Naive thymus-derived CD4-positive, alpha-beta T cell (primary cell): ENCODE measurements at regions not wholly inside any gene's neighbourhood (a gene's known extent, or its start where the extent isn't known, plus 50 kb on each side); places are given as distances from the start of the nearest gene placed in this dataset.

Experiments used
- ATAC-seq: fragments of 150-1000 bp; cut with Tn5 transposase; 2 replicates; pipeline ENCODE4 v1.10.0; 2021; ENCODE audit warnings: mild to moderate bottlenecking, moderate library complexity
- CTCF ChIA-PET: fragments of 350-600 bp; sonication (Branson Sonifier 250); formaldehyde crosslinking; loops from one replicate; lab custom pipeline; 2021; ENCODE audit warnings: antibody characterized with exemption; lab: Charles Lee
- POLR2A ChIA-PET: fragments of 350-600 bp; sonication (Branson Sonifier 250); formaldehyde crosslinking; loops from one replicate; lab custom pipeline; 2021; ENCODE audit warnings: antibody characterized with exemption, inconsistent platforms; lab: Charles Lee
- DNase-seq, 9 donors: peaks; one replicate each; pipeline versions ENCODE4 v3.0.0 to v3.0.0-alpha.2; 2020 to 2022; ENCODE audit warnings: mixed read lengths in 1 of 9
- H3K27ac ChIP-seq: one replicate; pipeline ENCODE4 v1.7.0; 2013; ENCODE audit warnings: mild to moderate bottlenecking, low read depth, low read length, moderate library complexity
- H3K27me3 ChIP-seq, 2 donors: one replicate each; pipeline ENCODE4 v1.7.0; 2013; ENCODE audit warnings: low read length in 2 of 2, mild to moderate bottlenecking in 2 of 2, moderate library complexity in 2 of 2; ENCODE audit not compliant: control insufficient read depth in 2 of 2, insufficient read depth in 2 of 2
- H3K36me3 ChIP-seq, 3 experiments: 1 replicate in 2 of 3; 2 replicates in 1 of 3; pipeline ENCODE4 v1.7.0; 2013; ENCODE audit warnings: low read length in 3 of 3, mild to moderate bottlenecking in 3 of 3, moderate library complexity in 1 of 3; ENCODE audit not compliant: insufficient read depth in 3 of 3, control insufficient read depth in 2 of 3
- H3K4me1 ChIP-seq, 2 donors: one replicate each; pipeline ENCODE4 v1.7.0; 2013; ENCODE audit warnings: low read length in 2 of 2, mild to moderate bottlenecking in 2 of 2, moderate library complexity in 1 of 2; ENCODE audit not compliant: control insufficient read depth in 2 of 2, insufficient read depth in 2 of 2
- H3K4me3 ChIP-seq: 2 replicates; pipeline ENCODE4 v1.7.0; 2013; ENCODE audit warnings: mild to moderate bottlenecking, low read length
- H3K9me3 ChIP-seq, 3 experiments: 1 replicate in 2 of 3; 2 replicates in 1 of 3; pipeline ENCODE4 v1.7.0; 2013; ENCODE audit warnings: low read length in 3 of 3; ENCODE audit not compliant: control insufficient read depth in 2 of 3
- H3K27ac Mint-ChIP-seq, 9 donors: one replicate each; pipeline ENCODE4 v1.8.0; 2020 to 2022; ENCODE audit warnings: mixed read lengths in 9 of 9, mild to moderate bottlenecking in 8 of 9, moderate library complexity in 5 of 9, inconsistent platforms in 2 of 9
- H3K27me3 Mint-ChIP-seq, 5 donors: one replicate each; pipeline ENCODE4 v1.8.0; 2021 to 2022; ENCODE audit warnings: mixed read lengths in 5 of 5, mild to moderate bottlenecking in 1 of 5
- H3K36me3 Mint-ChIP-seq, 5 donors: one replicate each; pipeline ENCODE4 v1.8.0; 2020 to 2022; ENCODE audit warnings: mixed read lengths in 5 of 5, mild to moderate bottlenecking in 3 of 5, inconsistent platforms in 1 of 5
- H3K4me1 Mint-ChIP-seq, 7 donors: one replicate each; pipeline ENCODE4 v1.8.0; 2020 to 2022; ENCODE audit warnings: mixed read lengths in 7 of 7, mild to moderate bottlenecking in 3 of 7, inconsistent platforms in 1 of 7
- H3K4me3 Mint-ChIP-seq, 10 donors: one replicate each; pipeline ENCODE4 v1.8.0; 2020 to 2022; ENCODE audit warnings: mild to moderate bottlenecking in 10 of 10, mixed read lengths in 10 of 10, moderate library complexity in 6 of 10, inconsistent platforms in 2 of 10
- H3K9me3 Mint-ChIP-seq, 11 donors: one replicate each; pipeline ENCODE4 v1.8.0; 2020 to 2022; ENCODE audit warnings: mixed read lengths in 11 of 11, mild to moderate bottlenecking in 4 of 11, inconsistent platforms in 1 of 11, moderate library complexity in 1 of 11
- intact Hi-C, 2 donors: fragments of 100-400 bp; cut with micrococcal nuclease; formaldehyde crosslinking; loops; one replicate each; pipeline ENCODE4 v1.15.1; 2023

GRCh38 chr2:13019781-13020180 is 303.0 kb downstream of the TRIB2 start:
- Mint-ChIP-seq H3K4me1 (peaks cover 0 to 6% (median 0%) of the 10 kb centered on the region in 7 donors), H3K27me3 (peaks cover 24 to 41% (median 34%) of the 10 kb centered on the region in 5 donors), H3K4me3 (no peak overlapping the region), H3K36me3 (no peaks in the 10 kb centered on the region), H3K9me3 (peaks cover 0 to 3% (median 0%) of the 10 kb centered on the region in 11 donors), H3K27ac (no peak overlapping the region)
- ChIA-PET CTCF (interaction anchor here (2.0 kb wide), 1 partner anchor 13 kb away, joined by 7 read pairs; no protein-coding TSS in a partner anchor), POLR2A (no interaction called here)
- H3K27ac ChIP-seq: no peak overlapping the region
- no peak overlapping the region for H3K4me3 ChIP-seq
- no peak for DNase-seq
- ATAC-seq: no peak
- peaks cover 0 to 15% of the 10 kb centered on the region in 2 donors for H3K27me3 ChIP-seq
- H3K36me3 ChIP-seq: no peaks in the 10 kb centered on the region
- H3K4me1 ChIP-seq: no peaks in the 10 kb centered on the region
- intact Hi-C loops: no loop called here
- H3K9me3 ChIP-seq: no peaks in the 10 kb centered on the region

- DNase-seq: no peak
- POLR2A ChIA-PET: no interaction called here
- Histone ChIP-seq H3K4me3 (no peak overlapping the region), H3K9me3 (no peaks in the 10 kb centered on the region), H3K27me3 (peaks cover 0 to 8% of the 10 kb centered on the region in 2 donors), H3K27ac (no peak overlapping the region), H3K4me1 (no peaks in the 10 kb centered on the region), H3K36me3 (no peaks in the 10 kb centered on the region)
- no peak overlapping the region for H3K4me3 Mint-ChIP-seq
- peaks cover 25 to 39% (median 31%) of the 10 kb centered on the region in 5 donors for H3K27me3 Mint-ChIP-seq
- H3K4me1 Mint-ChIP-seq: peaks cover 0 to 6% (median 0%) of the 10 kb centered on the region in 7 donors
- no peak overlapping the region for H3K27ac Mint-ChIP-seq
- intact Hi-C loops: no loop called here
- H3K36me3 Mint-ChIP-seq: no peaks in the 10 kb centered on the region
- H3K9me3 Mint-ChIP-seq: peaks cover 0 to 3% (median 0%) of the 10 kb centered on the region in 11 donors
- CTCF ChIA-PET: interaction anchor here (2.0 kb wide), 1 partner anchor 14 kb away, joined by 7 read pairs; no protein-coding TSS in a partner anchor
- ATAC-seq: no peak
Observed at GRCh38 chr2:13020469-13020868, 303.7 kb downstream of the TRIB2 start.

- ChIA-PET CTCF (interaction anchor here (1.1 kb wide), 1 partner anchor 15 kb away, joined by 3 read pairs; no protein-coding TSS in a partner anchor), POLR2A (no interaction called here)
- no peak overlapping the region for H3K4me3 Mint-ChIP-seq
- H3K36me3 Mint-ChIP-seq: no peaks in the 10 kb centered on the region
- DNase-seq: no peak
- ATAC-seq: no peak
- peaks cover 0 to 4% of the 10 kb centered on the region in 2 donors for H3K27me3 ChIP-seq
- no peak overlapping the region for H3K27ac ChIP-seq
- H3K4me1 ChIP-seq: no peaks in the 10 kb centered on the region
- peaks cover 0 to 3% (median 0%) of the 10 kb centered on the region in 11 donors for H3K9me3 Mint-ChIP-seq
- no peak overlapping the region for H3K27ac Mint-ChIP-seq
- H3K36me3 ChIP-seq: no peaks in the 10 kb centered on the region
- no peak overlapping the region for H3K4me3 ChIP-seq
- H3K9me3 ChIP-seq: no peaks in the 10 kb centered on the region
- H3K4me1 Mint-ChIP-seq: peaks cover 0 to 6% (median 0%) of the 10 kb centered on the region in 7 donors
- intact Hi-C loops: no loop called here
- peaks cover 25 to 33% (median 27%) of the 10 kb centered on the region in 5 donors for H3K27me3 Mint-ChIP-seq
Observed at GRCh38 chr2:13021470-13021957, 304.8 kb downstream of the TRIB2 start.

DNA sequence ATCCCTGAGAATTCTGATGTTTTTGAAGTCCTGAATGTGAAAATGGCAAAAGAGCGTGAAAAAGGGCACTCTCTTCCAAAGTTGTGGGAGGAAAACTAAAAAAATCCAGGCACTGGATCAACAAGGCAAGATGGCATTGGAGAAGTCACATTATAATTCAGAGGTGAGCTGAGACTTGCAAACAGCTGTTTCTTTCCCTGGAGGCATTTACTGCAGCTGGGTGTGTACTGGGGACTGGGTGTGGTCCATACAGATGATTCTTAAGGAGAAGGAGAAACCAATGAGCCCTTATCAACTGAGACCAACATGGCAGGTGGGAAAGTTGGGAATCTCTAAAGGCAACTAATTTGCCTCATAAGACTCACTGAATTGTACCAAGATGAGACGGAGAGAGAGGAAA is 313.9 kb downstream of the TRIB2 start:
- H3K36me3 ChIP-seq: no peaks in the 10 kb centered on the region
- POLR2A ChIA-PET: no interaction called here
- H3K27me3 ChIP-seq: no peaks in the 10 kb centered on the region
- H3K9me3 ChIP-seq: no peaks in the 10 kb centered on the region
- H3K4me3 ChIP-seq: no peak overlapping the region
- no peaks in the 10 kb centered on the region for H3K4me1 ChIP-seq
- H3K27me3 Mint-ChIP-seq: peaks cover 2 to 23% (median 17%) of the 10 kb centered on the region in 5 donors
- intact Hi-C loops: no loop called here
- CTCF ChIA-PET: interaction anchor here (0.6 kb wide), 2 partner anchors 36 to 373 kb away, joined by 4 read pairs; no protein-coding TSS in a partner anchor
- H3K4me1 Mint-ChIP-seq: no peaks in the 10 kb centered on the region
- no peak overlapping the region for H3K27ac ChIP-seq
- no peaks in the 10 kb centered on the region for H3K9me3 Mint-ChIP-seq
- DNase-seq: no peak
- no peak overlapping the region for H3K27ac Mint-ChIP-seq
- no peaks in the 10 kb centered on the region for H3K36me3 Mint-ChIP-seq
- no peak overlapping the region for H3K4me3 Mint-ChIP-seq
- ATAC-seq: no peak

DNA sequence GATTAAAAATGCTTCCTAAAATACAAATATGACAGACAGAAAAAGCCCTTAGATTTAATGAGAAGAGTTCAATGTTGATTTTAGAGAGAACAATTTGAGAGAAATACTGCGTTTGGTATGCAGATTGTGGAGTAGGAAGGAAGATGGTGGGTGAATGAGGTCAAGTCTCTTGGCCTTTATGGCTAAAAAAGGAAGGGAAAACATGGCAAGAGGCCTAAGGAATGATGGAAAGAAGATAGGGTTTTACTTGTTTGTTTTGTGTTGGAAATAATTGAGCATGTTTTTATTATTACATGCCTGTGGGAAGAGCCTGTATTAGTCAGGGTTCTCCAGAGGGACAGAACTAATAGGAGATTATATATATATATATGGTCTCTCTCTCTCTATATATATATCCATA is 318.1 kb downstream of the TRIB2 start:
- H3K9me3 ChIP-seq: no peaks in the 10 kb centered on the region
- POLR2A ChIA-PET: no interaction called here
- intact Hi-C loops: no loop called here
- no peak for DNase-seq
- H3K27me3 ChIP-seq: no peaks in the 10 kb centered on the region
- Mint-ChIP-seq H3K9me3 (peaks cover 0 to 4% (median 0%) of the 10 kb centered on the region in 11 donors), H3K4me3 (no peak overlapping the region), H3K4me1 (no peaks in the 10 kb centered on the region), H3K36me3 (no peaks in the 10 kb centered on the region), H3K27ac (no peak overlapping the region), H3K27me3 (peaks cover 0 to 18% (median 11%) of the 10 kb centered on the region in 5 donors)
- H3K4me3 ChIP-seq: no peak overlapping the region
- H3K4me1 ChIP-seq: no peaks in the 10 kb centered on the region
- no peak for ATAC-seq
- H3K36me3 ChIP-seq: no peaks in the 10 kb centered on the region
- CTCF ChIA-PET: no interaction called here
- no peak overlapping the region for H3K27ac ChIP-seq

DNA sequence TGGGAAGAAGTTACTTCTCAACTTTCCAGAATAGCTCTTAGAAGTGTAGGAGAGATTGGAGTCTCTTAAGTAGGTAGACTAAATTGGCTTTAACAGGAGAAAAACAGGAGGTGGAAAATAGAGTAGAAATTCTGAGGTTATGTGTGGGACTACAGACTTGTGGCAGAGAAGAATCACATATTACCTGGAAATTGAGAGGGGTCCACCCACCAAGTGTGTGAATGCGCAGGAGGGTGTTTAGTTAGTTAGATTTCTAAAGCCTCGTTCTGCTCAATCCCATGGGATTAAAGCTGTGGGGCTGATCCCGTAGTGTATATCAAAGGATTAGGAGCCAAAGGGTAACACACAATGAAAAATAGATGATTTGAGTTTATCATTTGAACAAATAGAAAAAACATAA is 319.1 kb downstream of the TRIB2 start:
- ChIA-PET CTCF (no interaction called here), POLR2A (no interaction called here)
- ATAC-seq: no peak
- no peaks in the 10 kb centered on the region for H3K9me3 ChIP-seq
- no peak overlapping the region for H3K27ac ChIP-seq
- no peak overlapping the region for H3K4me3 ChIP-seq
- no peaks in the 10 kb centered on the region for H3K4me1 ChIP-seq
- intact Hi-C loops: no loop called here
- H3K9me3 Mint-ChIP-seq: peaks cover 0 to 10% (median 3%) of the 10 kb centered on the region in 11 donors
- H3K27me3 Mint-ChIP-seq: peaks cover 0 to 21% (median 11%) of the 10 kb centered on the region in 5 donors
- peaks cover 0 to 4% (median 0%) of the 10 kb centered on the region in 5 donors for H3K36me3 Mint-ChIP-seq
- no peaks in the 10 kb centered on the region for H3K4me1 Mint-ChIP-seq
- H3K27ac Mint-ChIP-seq: peak overlapping the region in 1 of 9 donors; percentile 4
- no peak for DNase-seq
- no peaks in the 10 kb centered on the region for H3K27me3 ChIP-seq
- no peaks in the 10 kb centered on the region for H3K36me3 ChIP-seq
- no peak overlapping the region for H3K4me3 Mint-ChIP-seq

DNA sequence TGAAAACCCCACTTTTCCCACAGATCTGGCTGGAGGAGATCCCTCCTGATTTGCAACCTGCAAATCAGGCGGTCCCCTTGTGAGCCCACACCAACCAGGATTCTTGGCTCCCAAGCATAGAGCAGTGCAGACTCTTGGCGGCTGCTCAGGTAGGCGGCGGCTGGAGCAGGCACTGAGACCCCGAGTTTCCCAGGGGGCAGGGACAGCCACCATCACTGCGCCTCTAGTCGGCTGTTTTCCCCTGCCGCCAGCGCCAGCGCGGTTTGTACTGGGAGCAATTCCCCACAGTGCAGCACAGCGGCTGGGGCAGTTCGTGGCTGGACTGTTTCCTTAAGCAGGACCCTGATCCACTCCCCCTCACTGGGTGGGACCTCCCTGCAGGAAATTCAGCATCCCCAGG is 323.3 kb downstream of the TRIB2 start:
- Histone ChIP-seq H3K4me3 (no peak overlapping the region), H3K27me3 (no peaks in the 10 kb centered on the region), H3K27ac (no peak overlapping the region), H3K4me1 (no peaks in the 10 kb centered on the region), H3K36me3 (no peaks in the 10 kb centered on the region), H3K9me3 (peaks cover 0 to 4% (median 0%) of the 10 kb centered on the region in 3 experiments)
- ChIA-PET CTCF (no interaction called here), POLR2A (no interaction called here)
- Mint-ChIP-seq H3K27me3 (peaks cover 0 to 60% (median 41%) of the 10 kb centered on the region in 5 donors), H3K36me3 (peaks cover 0 to 16% (median 0%) of the 10 kb centered on the region in 5 donors), H3K27ac (no peak overlapping the region), H3K4me1 (no peaks in the 10 kb centered on the region), H3K4me3 (no peak overlapping the region), H3K9me3 (peaks cover 0 to 25% (median 12%) of the 10 kb centered on the region in 11 donors)
- DNase-seq: no peak
- intact Hi-C loops: no loop called here
- ATAC-seq: no peak
